ENCODE measurements at regions not wholly inside any gene's neighbourhood (a gene's known extent, or its start where the extent isn't known, plus 50 kb on each side); places are given as distances from the start of the nearest gene placed in this dataset.
"Not testable (repeated sequence)": the region's sequence is repeated elsewhere in the genome, so short reads cannot be mapped to it uniquely, and the experiment has no call there.

DNA sequence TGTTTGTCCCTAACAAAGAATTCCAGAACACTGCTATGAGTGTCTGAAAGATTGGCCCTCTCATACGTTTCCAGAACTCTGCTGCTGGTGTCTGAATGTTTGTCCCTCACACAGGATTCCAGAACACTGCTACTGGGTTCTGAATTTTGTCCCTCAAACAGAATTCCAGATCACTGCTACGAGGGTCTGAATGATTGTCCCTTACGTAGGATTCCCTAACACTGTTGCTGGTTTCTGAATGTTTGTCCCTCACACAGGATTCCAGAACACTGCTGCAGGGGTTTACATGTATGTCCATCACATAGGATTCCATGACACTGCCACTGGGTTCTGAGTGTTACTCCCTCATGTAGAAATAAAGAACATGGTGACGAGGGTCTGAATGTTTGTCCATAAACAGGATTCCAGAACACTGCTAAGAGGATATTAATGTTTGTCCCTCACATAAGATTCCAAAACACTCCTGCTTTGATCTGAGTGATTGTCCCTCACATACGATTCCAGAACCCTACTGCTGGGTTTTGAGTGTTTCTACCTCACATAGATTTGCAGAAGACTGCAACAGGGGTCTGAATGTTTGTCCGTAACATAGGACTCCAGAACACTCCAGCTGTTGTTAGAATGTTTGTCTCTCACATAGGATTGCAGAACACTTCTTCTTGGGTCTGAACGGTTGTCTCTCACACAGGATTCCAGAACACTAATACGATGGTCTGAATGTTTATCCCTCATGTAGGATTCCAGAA is 214.4 kb downstream of the FOXD4L6 start:
- intact Hi-C loops (cut with DNase I), result no loop called here
- ATAC-seq (peak; percentile 33), DNase-seq (ENCODE audit: low spot score) (no peak)

- DNase-seq (ENCODE audit: low spot score) (no peak), ATAC-seq (peak; percentile 31)
- intact Hi-C loops (cut with DNase I), result no loop called here
Measured at GRCh38 chr9:40913096-40913719, 215.3 kb downstream of the FOXD4L6 start.

- intact Hi-C loops (cut with DNase I); ATAC-seq; DNase-seq (ENCODE audit: low spot score): not testable (repeated sequence)
Measured at GRCh38 chr9:40912679-40913078, 215.8 kb downstream of the FOXD4L6 start.

DNA sequence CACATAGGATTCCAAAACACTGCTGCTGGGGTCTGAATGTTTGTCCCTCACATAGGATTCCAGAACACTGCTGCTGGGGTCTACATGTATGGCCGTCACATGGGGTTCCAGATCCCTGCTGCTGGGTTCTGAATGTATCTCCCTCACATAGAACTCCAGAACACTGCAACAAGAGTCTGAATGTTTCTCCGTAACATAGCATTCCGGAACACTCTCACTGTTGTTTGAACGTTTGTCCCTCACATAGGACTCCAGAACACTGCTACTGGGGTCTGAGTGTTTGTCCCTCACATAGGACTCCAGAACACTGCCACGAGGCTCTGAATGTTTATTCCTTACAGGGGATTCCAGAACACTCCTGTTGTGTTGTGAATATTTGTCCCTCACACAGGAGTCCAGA is 216.8 kb downstream of the FOXD4L6 start:
- DNase-seq (ENCODE audit: low spot score) (no peak), ATAC-seq (no peak)
- intact Hi-C loops (cut with DNase I), result no loop called here

GRCh38 chr9:40910995-40911394 is 217.5 kb downstream of the FOXD4L6 start:
- intact Hi-C loops (cut with DNase I); ATAC-seq; DNase-seq (ENCODE audit: low spot score): not testable (repeated sequence)

DNA sequence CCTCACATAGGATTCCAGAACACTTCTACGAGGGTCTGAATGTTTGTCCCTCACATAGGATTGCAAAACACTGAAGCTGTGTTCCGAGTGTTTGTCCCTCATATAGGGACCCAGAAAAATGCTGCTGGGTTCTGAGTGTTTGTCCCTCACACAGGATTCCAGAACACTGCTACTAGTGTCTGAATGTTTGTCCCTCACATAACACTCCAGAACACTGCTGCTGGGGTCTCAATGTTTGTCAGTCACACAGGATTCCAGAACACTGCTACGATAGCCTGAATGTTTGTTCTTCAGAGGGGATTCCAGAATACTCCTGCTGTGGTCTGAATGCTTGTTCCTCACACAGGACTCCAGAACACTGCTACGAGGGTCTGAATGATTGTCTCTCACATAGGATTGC is 218.7 kb downstream of the FOXD4L6 start:
- intact Hi-C loops (cut with DNase I), result no loop called here
- no peak for DNase-seq (ENCODE audit: low spot score)
- no peak for ATAC-seq

DNA sequence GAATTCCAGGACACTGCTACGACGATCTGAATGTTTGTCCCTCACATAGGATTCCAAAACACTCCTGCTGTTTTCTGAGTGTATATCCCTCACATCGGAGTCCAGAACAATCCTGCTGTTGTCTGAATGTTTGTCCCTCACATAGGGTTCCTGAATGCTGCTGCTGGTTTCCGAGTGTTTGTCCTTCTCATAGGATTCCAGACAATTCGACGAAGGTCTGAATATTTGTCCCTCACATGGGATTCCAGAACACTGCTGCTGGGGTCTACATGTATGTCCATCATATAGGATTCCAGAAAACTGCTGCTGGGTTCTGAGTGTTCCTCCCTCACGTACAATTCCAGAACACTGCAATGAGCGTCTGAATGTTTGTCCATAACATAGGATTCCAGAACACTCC is 219.4 kb downstream of the FOXD4L6 start:
- intact Hi-C loops (cut with DNase I); ATAC-seq; DNase-seq (ENCODE audit: low spot score): not testable (repeated sequence)

DNA sequence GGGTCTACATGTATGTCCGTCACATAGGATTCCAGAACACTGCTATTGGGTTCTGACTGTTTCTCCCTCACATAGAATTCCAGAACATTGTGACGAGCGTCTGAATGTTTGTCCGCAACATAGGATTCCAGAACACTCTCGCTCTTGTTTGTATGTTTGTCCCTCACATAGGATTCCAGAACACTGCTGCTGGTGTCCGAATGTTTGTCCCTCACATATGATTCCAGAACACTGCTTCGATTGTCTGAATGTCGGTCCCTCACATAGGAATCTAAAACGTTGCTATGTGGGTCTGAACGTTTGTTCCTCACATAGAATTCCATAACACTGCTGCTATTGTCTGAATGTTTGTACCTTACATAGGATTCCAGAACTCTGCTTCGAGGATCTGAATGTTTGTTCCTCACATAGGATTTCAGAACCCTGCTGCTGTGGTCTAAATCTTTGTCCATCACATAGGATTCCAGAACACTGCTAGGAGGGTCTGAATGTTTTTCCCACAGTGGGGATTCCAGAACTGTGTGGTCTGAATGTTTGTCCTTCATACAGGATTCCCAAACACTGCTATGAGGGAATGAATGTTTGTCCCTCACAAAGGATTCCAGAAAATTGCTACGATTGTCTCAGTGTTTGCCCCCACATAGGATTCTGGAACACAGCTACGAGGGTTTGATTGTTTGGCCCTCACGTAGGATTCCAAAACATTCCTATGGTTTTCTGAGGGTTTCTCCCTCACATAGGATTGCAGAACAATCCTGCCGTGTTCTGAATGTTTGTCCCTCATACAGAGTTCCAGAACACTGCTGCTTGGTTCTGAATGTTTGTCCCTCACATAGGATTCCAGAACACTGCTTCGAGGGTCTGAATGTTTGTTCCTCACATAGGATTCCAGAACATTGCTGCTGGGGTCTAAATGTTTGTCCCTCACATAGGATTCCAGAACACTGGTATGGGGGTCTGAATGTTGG is 220.5 kb downstream of the FOXD4L6 start:
- ATAC-seq (peak; percentile 14), DNase-seq (ENCODE audit: low spot score) (no peak)
- intact Hi-C loops (cut with DNase I), result no loop called here

- ATAC-seq, result peak; percentile 25
- DNase-seq (ENCODE audit: low spot score); intact Hi-C loops (cut with DNase I): not testable (repeated sequence)
Measured at GRCh38 chr9:40906879-40907278, 221.6 kb downstream of the FOXD4L6 start.

DNA sequence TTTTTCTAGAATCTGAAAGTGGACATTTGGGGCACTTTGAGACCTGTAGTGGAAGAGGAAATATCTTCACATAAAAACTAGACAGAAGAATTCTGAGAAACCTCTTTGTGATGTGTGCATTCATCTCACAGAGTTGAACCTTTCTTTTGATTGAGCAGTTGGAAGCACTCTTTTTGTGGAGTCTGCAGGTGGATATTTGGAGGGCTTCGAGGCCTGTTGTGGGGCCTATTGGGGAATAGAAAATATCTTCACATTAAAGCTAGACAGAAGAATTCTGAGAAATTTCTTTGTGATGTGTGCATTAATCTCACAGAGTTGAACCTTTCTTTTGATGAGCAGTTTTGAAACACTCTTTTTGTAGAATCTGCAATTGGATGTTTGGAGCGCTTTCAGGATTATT is 236.2 kb downstream of the FOXD4L6 start:
- intact Hi-C loops (cut with DNase I); DNase-seq (ENCODE audit: low spot score); ATAC-seq: not testable (repeated sequence)

DNA sequence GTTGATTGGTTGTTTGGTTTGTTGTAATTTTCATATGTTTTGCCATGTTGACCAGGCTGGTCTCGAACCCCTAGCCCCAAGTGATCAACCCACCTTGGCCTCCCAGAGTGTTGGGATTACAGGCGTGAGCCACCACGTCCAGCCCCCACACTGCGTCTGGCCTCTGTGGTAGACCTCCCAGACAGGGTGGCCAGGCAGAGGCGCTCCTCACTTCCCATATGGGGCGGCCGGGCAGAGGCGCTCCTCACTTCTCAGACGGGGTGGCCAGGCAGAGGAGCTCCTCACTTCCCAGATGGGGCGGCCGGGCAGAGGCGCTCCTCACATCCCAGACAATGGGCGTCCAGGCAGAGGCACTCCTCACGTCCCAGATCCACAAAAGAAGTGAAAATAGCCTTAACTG is 242.6 kb downstream of the FOXD4L6 start:
- intact Hi-C loops (cut with DNase I); ATAC-seq; DNase-seq (ENCODE audit: low spot score): not testable (repeated sequence)

GRCh38 chr9:40884902-40885490 is 243.5 kb downstream of the FOXD4L6 start:
- DNase-seq (ENCODE audit: low spot score); intact Hi-C loops (cut with DNase I): not testable (repeated sequence)
- peak; percentile 10 for ATAC-seq

- DNase-seq (ENCODE audit: low spot score) (no peak), ATAC-seq (peak; percentile 32)
- intact Hi-C loops (cut with DNase I), result no loop called here
Measured at GRCh38 chr9:40884072-40884901, 244.2 kb downstream of the FOXD4L6 start.

DNA sequence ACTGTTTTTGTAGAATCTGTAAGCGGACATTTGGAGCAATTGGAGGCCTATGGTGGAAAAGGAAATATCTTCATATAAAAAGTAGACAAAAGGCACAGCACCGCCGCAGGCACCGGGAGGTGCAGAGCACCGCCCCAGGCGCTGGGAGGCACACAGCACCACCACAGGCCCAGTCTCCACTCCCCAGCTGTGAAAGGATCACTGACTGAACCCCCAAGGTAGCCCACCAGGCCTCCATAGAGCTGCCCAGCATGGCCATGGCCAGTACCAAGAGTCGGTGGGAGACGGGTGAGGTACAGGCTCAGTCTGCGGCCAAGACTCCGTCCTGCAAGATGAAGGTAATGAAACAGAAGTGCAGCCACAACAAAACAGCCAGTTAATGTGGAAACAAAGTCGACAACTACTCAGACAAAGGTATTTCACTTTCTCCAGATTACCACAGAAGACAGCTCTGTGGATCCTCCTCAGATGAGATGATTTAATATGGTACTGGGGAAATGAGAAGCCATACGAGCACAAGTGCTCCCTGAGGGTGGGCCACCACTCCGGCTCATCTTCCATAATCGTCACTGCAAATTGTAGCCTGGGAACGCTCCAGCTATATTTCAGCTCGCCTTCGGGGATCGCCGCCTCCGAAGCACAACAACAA is 244.9 kb downstream of the FOXD4L6 start:
- DNase-seq (ENCODE audit: low spot score); intact Hi-C loops (cut with DNase I); ATAC-seq: not testable (repeated sequence)

GRCh38 chr9:40873753-40874295 is 254.7 kb downstream of the FOXD4L6 start:
- DNase-seq (ENCODE audit: low spot score), result peak; percentile 44

GRCh38 chr9:40868437-40868836 is 260.0 kb downstream of the FOXD4L6 start:
- DNase-seq (ENCODE audit: low spot score); ATAC-seq; intact Hi-C loops (cut with DNase I): not testable (repeated sequence)

More at GRCh38 chr9:40873753-40874295, 254.7 kb downstream of the FOXD4L6 start:
- intact Hi-C loops (cut with DNase I); ATAC-seq: not testable (repeated sequence)
